ENCODE measurements at regions not wholly inside any gene's neighbourhood (a gene's known extent, or its start where the extent isn't known, plus 50 kb on each side); places are given as distances from the start of the nearest gene placed in this dataset.

DNA sequence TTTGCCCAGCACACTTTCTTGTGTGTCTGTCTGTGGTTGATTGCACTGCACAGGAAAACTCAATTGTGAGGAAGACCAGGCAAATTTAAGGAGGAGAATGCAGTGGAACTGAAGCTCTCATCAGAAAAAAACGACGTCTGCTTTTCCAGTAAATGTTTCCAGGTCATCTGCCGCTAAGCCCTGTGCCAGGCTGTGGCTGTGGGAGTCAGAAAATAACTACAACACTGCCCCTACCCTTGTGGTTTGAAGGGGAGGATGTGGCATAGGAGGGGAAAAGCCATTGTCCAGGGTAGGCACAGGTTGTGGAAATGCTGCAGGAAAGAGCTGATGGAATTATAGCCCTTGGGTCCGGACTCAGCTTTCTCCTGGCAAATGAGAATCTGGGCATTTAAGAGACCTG, 259.7 kb upstream of the TMEM132C start:
- Histone ChIP-seq H3K36me3 (no peaks in the 10 kb centered on the region), H3K9me3 (no peaks in the 10 kb centered on the region), H3K27me3 (no peaks in the 10 kb centered on the region), H3K27ac (no peak overlapping the region), H3K4me1 (no peaks in the 10 kb centered on the region), H3K4me3 (no peak overlapping the region)
- no peak for DNase-seq
- ATAC-seq = no peak
- WGBS (ENCODE audit: insufficient coverage, low coverage, low lambda C conversion rate, missing lambda C conversion rate) = 27% methylated on average over 4 of the region's 4 CpGs
- intact Hi-C loops (cut with DNase I) = no loop called here
- TF ChIP-seq POLR2A (IDR thresholded peaks at IDR 0.05) = no peak
- TF ChIP-seq, protein P1, sequence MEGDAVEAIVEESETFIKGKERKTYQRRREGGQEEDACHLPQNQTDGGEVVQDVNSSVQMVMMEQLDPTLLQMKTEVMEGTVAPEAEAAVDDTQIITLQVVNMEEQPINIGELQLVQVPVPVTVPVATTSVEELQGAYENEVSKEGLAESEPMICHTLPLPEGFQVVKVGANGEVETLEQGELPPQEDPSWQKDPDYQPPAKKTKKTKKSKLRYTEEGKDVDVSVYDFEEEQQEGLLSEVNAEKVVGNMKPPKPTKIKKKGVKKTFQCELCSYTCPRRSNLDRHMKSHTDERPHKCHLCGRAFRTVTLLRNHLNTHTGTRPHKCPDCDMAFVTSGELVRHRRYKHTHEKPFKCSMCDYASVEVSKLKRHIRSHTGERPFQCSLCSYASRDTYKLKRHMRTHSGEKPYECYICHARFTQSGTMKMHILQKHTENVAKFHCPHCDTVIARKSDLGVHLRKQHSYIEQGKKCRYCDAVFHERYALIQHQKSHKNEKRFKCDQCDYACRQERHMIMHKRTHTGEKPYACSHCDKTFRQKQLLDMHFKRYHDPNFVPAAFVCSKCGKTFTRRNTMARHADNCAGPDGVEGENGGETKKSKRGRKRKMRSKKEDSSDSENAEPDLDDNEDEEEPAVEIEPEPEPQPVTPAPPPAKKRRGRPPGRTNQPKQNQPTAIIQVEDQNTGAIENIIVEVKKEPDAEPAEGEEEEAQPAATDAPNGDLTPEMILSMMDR (IDR thresholded peaks at IDR 0.05) = no peak

DNA sequence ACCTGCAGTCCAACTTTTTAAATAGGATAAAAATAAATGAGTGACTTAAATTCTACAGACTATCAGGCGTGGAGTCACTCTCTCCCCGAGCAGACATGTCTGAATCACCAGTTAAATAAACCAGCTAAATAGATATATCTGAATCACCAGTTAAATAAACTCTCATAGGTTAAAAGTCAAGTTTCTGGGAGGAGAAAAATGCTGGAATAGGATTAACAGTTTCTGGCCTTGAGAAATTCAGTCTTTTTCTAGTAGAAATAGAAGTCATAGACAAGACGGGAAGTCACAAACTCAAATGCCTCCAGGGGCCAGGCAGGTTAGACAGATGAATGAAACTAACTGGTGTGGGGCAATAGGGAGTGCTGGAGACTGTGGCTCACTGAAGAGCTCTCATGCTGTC, 258.6 kb upstream of the TMEM132C start:
- no peaks in the 10 kb centered on the region for H3K27me3 ChIP-seq
- intact Hi-C loops (cut with DNase I) = no loop called here
- ATAC-seq (no peak), DNase-seq (no peak)
- H3K4me3 ChIP-seq = no peak overlapping the region
- H3K36me3 ChIP-seq = no peaks in the 10 kb centered on the region
- no peaks in the 10 kb centered on the region for H3K4me1 ChIP-seq
- no peak overlapping the region for H3K27ac ChIP-seq
- no peak for TF ChIP-seq POLR2A (IDR thresholded peaks at IDR 0.05)
- TF ChIP-seq, protein P1 (IDR thresholded peaks at IDR 0.05) = no peak
- no peaks in the 10 kb centered on the region for H3K9me3 ChIP-seq
- WGBS (ENCODE audit: insufficient coverage, low coverage, low lambda C conversion rate, missing lambda C conversion rate) = 47% methylated on average over 3 of the region's 3 CpGs

DNA sequence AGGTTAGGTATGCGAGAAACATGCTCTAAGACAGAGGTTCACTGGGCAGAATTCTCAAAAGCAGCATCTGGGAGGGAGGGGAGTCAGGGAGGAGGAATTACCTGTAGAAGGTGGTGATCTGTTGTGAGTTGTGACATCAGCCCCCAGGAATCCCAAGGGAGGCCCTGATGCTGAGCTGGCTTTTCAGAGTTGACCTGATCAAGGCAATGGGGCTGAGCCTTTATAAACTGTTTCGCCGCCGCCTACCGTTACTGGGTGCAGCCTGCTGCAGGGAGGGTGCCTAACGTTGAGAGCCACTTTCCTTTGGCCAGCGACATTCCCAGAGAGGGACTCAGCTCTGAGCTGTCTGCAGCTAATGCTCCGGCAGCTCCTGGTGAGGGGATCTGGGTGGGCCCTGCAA, 257.9 kb upstream of the TMEM132C start:
- ATAC-seq (no peak), DNase-seq (no peak)
- intact Hi-C loops (cut with DNase I) = no loop called here
- Histone ChIP-seq H3K27ac (no peak overlapping the region), H3K9me3 (no peaks in the 10 kb centered on the region), H3K4me3 (no peak overlapping the region), H3K27me3 (no peaks in the 10 kb centered on the region), H3K36me3 (no peaks in the 10 kb centered on the region), H3K4me1 (no peaks in the 10 kb centered on the region)
- TF ChIP-seq, protein P1 (IDR thresholded peaks at IDR 0.05) = no peak
- TF ChIP-seq POLR2A (IDR thresholded peaks at IDR 0.05) = no peak
- WGBS (ENCODE audit: insufficient coverage, low coverage, low lambda C conversion rate, missing lambda C conversion rate) = 48% methylated on average over 4 of the region's 8 CpGs

- intact Hi-C loops (cut with DNase I) = no loop called here
- Histone ChIP-seq H3K9me3 (no peaks in the 10 kb centered on the region), H3K36me3 (no peaks in the 10 kb centered on the region), H3K27me3 (no peaks in the 10 kb centered on the region), H3K27ac (no peak overlapping the region), H3K4me1 (no peaks in the 10 kb centered on the region), H3K4me3 (no peak overlapping the region)
- no peak for ATAC-seq
- TF ChIP-seq, protein P1 (IDR thresholded peaks at IDR 0.05) = no peak
- no peak for DNase-seq
Observed at GRCh38 chr12:128012110-128012509, 254.9 kb upstream of the TMEM132C start.

GRCh38 chr12:128015276-128015675, 251.7 kb upstream of the TMEM132C start:
- intact Hi-C loops (cut with DNase I) = no loop called here
- H3K27ac ChIP-seq = no peak overlapping the region
- no peak overlapping the region for H3K4me3 ChIP-seq
- WGBS (ENCODE audit: insufficient coverage, low coverage, low lambda C conversion rate, missing lambda C conversion rate) = 25% methylated on average over 3 of the region's 3 CpGs
- no peaks in the 10 kb centered on the region for H3K36me3 ChIP-seq
- DNase-seq = no peak
- no peaks in the 10 kb centered on the region for H3K4me1 ChIP-seq
- no peak for ATAC-seq
- TF ChIP-seq, protein P1 (IDR thresholded peaks at IDR 0.05) = no peak
- no peak for TF ChIP-seq POLR2A (IDR thresholded peaks at IDR 0.05)
- no peaks in the 10 kb centered on the region for H3K27me3 ChIP-seq
- no peaks in the 10 kb centered on the region for H3K9me3 ChIP-seq
